Skeletal muscle tissue (tissue), 3 donors: ENCODE measurements at regions not wholly inside any gene's neighbourhood (a gene's known extent, or its start where the extent isn't known, plus 50 kb on each side); places are given as distances from the start of the nearest gene placed in this dataset.
"Not testable (repeated sequence)": the region's sequence is repeated elsewhere in the genome, so short reads cannot be mapped to it uniquely, and the experiment has no call there.

Experiments
- H3K27ac ChIP-seq: one replicate; pipeline ENCODE4 v1.7.0; 2013; ENCODE audit warnings: mild to moderate bottlenecking, low read depth, low read length, inconsistent platforms
- H3K27me3 ChIP-seq, 3 donors: one replicate each; pipeline ENCODE4 v1.7.0; 2013; ENCODE audit warnings: low read length in 3 of 3; ENCODE audit not compliant: control insufficient read depth in 3 of 3, insufficient read depth in 3 of 3
- H3K36me3 ChIP-seq, 3 donors: one replicate each; pipeline ENCODE4 v1.7.0; 2013; ENCODE audit warnings: low read length in 3 of 3; ENCODE audit not compliant: control insufficient read depth in 3 of 3, insufficient read depth in 3 of 3
- H3K4me1 ChIP-seq, 3 donors: one replicate each; pipeline ENCODE4 v1.7.0; 2013; ENCODE audit warnings: low read length in 3 of 3, mild to moderate bottlenecking in 3 of 3; ENCODE audit not compliant: control insufficient read depth in 3 of 3, insufficient read depth in 3 of 3
- H3K4me3 ChIP-seq, 3 donors: one replicate each; pipeline ENCODE4 v1.7.0; 2013; ENCODE audit warnings: low read length in 3 of 3
- H3K9ac ChIP-seq, 3 donors: one replicate each; pipeline ENCODE4 v1.7.0; 2013; ENCODE audit warnings: low read length in 3 of 3, mild to moderate bottlenecking in 3 of 3, moderate library complexity in 2 of 3, low read depth in 1 of 3
- H3K9me3 ChIP-seq, 3 donors: one replicate each; pipeline ENCODE4 v1.7.0; 2013; ENCODE audit warnings: low read length in 3 of 3; ENCODE audit not compliant: control insufficient read depth in 3 of 3
- donor health status: Osteomylitis.

GRCh38 chr1:157376681-157377080 lies 175.6 kb downstream of the FCRL5 start:
- Histone ChIP-seq H3K4me3 (no peak overlapping the region), H3K36me3 (no peaks in the 10 kb centered on the region), H3K4me1 (no peaks in the 10 kb centered on the region), H3K9ac (no peak overlapping the region), H3K27me3 (peaks cover 0 to 12% (median 6%) of the 10 kb centered on the region in 3 donors), H3K9me3 (no peaks in the 10 kb centered on the region), H3K27ac (no peak overlapping the region)

GRCh38 chr1:157372311-157372710 lies 180.0 kb downstream of the FCRL5 start:
- H3K36me3 ChIP-seq, H3K27me3 ChIP-seq, H3K9ac ChIP-seq, H3K4me3 ChIP-seq, H3K4me1 ChIP-seq, H3K27ac ChIP-seq, H3K9me3 ChIP-seq: not testable (repeated sequence)

- Histone ChIP-seq H3K36me3 (no peaks in the 10 kb centered on the region), H3K4me3 (no peak overlapping the region), H3K4me1 (no peaks in the 10 kb centered on the region), H3K27ac (no peak overlapping the region), H3K9me3 (no peaks in the 10 kb centered on the region), H3K9ac (no peak overlapping the region), H3K27me3 (peaks cover 0 to 8% (median 4%) of the 10 kb centered on the region in 3 donors)
Observed at GRCh38 chr1:157371826-157372225, 180.5 kb downstream of the FCRL5 start.

GRCh38 chr1:157371221-157371620 lies 181.1 kb downstream of the FCRL5 start:
- H3K9me3 ChIP-seq: no peaks in the 10 kb centered on the region
- no peaks in the 10 kb centered on the region for H3K4me1 ChIP-seq
- H3K36me3 ChIP-seq: no peaks in the 10 kb centered on the region
- H3K27me3 ChIP-seq: peaks cover 0 to 5% (median 2%) of the 10 kb centered on the region in 3 donors
- no peak overlapping the region for H3K9ac ChIP-seq
- H3K4me3 ChIP-seq: no peak overlapping the region
- H3K27ac ChIP-seq: no peak overlapping the region

- Histone ChIP-seq H3K9ac (no peak overlapping the region), H3K27ac (no peak overlapping the region), H3K4me1 (no peaks in the 10 kb centered on the region), H3K36me3 (no peaks in the 10 kb centered on the region), H3K9me3 (no peaks in the 10 kb centered on the region), H3K4me3 (no peak overlapping the region), H3K27me3 (peaks cover 0 to 5% (median 0%) of the 10 kb centered on the region in 3 donors)
Observed at GRCh38 chr1:157370698-157371097, 181.6 kb downstream of the FCRL5 start.

- Histone ChIP-seq H3K9me3 (no peaks in the 10 kb centered on the region), H3K36me3 (no peaks in the 10 kb centered on the region), H3K4me3 (no peak overlapping the region), H3K27ac (no peak overlapping the region), H3K9ac (no peak overlapping the region), H3K4me1 (no peaks in the 10 kb centered on the region), H3K27me3 (peaks cover 0 to 1% (median 0%) of the 10 kb centered on the region in 3 donors)
Observed at GRCh38 chr1:157369808-157370521, 182.3 kb downstream of the FCRL5 start.

GRCh38 chr1:157368941-157369340 lies 183.4 kb downstream of the FCRL5 start:
- not testable (repeated sequence) for H3K4me1 ChIP-seq, H3K4me3 ChIP-seq, H3K27me3 ChIP-seq, H3K9ac ChIP-seq, H3K9me3 ChIP-seq, H3K36me3 ChIP-seq, H3K27ac ChIP-seq

GRCh38 chr1:157368363-157368762 lies 184.0 kb downstream of the FCRL5 start:
- H3K27me3 ChIP-seq: no peaks in the 10 kb centered on the region
- no peaks in the 10 kb centered on the region for H3K4me1 ChIP-seq
- no peaks in the 10 kb centered on the region for H3K9me3 ChIP-seq
- H3K4me3 ChIP-seq: no peak overlapping the region
- H3K36me3 ChIP-seq: no peaks in the 10 kb centered on the region
- no peak overlapping the region for H3K9ac ChIP-seq
- H3K27ac ChIP-seq: no peak overlapping the region

GRCh38 chr1:157367870-157368269 lies 184.4 kb downstream of the FCRL5 start:
- Histone ChIP-seq H3K4me1 (no peaks in the 10 kb centered on the region), H3K9me3 (no peaks in the 10 kb centered on the region), H3K4me3 (no peak overlapping the region), H3K27me3 (no peaks in the 10 kb centered on the region), H3K9ac (no peak overlapping the region), H3K36me3 (no peaks in the 10 kb centered on the region), H3K27ac (no peak overlapping the region)

- H3K36me3 ChIP-seq: no peaks in the 10 kb centered on the region
- H3K9me3 ChIP-seq: no peaks in the 10 kb centered on the region
Observed at GRCh38 chr1:157367091-157367739, 185.1 kb downstream of the FCRL5 start.

More at GRCh38 chr1:157367091-157367739, 185.1 kb downstream of the FCRL5 start:
- Histone ChIP-seq H3K4me3 (no peak overlapping the region), H3K27ac (no peak overlapping the region), H3K4me1 (no peaks in the 10 kb centered on the region), H3K27me3 (no peaks in the 10 kb centered on the region), H3K9ac (no peak overlapping the region)
